GM21619 (cell line): ENCODE measurements at regions not wholly inside any gene's neighbourhood (a gene's known extent, or its start where the extent isn't known, plus 50 kb on each side); places are given as distances from the start of the nearest gene placed in this dataset.
"Not testable (repeated sequence)": the region's sequence is repeated elsewhere in the genome, so short reads cannot be mapped to it uniquely, and the experiment has no call there.

Experiments
- ATAC-seq: cut with Tn5 transposase; IDR thresholded peaks from one replicate; pipeline ENCODE4 v1.9.1; 2021; ENCODE audit not compliant: unreplicated experiment

DNA sequence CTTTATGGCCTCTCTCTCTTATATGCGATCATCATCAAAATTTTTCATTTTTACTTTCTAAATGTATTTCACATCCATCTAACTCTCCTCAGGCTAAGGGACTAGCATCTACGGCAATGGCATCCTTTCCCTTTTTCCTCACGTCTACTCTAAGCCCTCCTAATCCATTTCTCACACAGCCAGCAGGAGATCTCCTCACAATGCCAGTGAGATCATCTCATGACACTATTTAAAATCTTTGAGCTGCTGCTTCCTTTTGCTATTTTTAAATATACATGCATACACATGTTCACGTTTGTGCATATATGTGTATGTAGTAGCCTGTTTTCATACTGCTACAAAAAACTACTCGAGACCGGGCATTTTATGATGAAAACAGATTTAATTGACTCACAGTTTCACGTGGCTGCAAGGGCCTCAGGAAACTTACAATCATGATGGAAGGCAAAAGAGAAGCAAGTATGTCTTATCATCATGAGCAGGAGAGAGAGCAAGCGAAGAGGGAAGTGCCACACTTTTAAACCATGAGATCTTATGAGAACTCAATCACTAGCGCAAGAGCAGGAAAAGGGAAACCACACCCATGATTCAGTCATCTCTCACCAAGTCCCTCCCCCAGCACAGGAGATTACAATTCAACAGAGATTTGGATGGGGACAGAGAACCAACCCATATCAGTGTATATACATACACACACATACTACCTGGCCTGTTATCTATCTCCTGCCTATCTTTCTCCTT is 599.2 kb upstream of the ROBO1 start:
- ATAC-seq: no peak

DNA sequence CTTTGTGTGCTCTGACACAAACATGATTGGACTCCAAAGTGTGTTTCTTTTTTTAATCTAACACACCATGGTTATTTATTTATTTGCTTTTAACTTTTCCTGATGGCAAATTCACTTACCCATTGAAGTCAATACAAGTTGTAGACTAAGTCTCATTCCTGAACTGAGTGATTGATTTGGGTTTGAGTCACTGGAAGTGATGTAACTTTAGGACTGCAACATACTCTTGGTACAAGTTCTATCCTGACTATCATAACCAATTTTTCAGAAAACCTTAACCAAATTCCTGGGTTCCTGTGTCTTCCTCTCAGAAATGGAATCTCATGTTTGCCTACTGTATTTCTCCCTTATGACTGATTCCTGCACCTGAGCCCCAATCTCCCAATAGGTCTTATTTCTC is 590.0 kb upstream of the ROBO1 start:
- no peak for ATAC-seq

DNA sequence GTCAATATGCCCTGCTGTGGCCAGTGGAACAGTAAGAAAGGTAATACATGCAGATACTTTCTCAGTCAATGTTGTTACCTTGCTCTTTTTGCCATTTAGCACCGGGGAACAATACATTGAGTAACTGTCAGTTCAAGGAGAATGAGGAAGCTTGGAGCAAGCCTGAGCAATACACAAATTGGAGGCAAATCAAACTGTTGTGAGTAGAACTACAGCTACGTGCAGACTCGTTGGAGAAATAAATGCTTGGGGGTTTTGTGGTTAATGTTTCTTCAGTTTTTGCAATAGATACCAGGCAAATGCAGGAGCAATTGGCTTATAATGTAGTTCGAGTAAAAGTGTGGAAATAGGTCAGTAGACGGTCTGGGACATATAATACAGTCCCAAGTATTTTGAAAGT is 587.3 kb upstream of the ROBO1 start:
- ATAC-seq: no peak

DNA sequence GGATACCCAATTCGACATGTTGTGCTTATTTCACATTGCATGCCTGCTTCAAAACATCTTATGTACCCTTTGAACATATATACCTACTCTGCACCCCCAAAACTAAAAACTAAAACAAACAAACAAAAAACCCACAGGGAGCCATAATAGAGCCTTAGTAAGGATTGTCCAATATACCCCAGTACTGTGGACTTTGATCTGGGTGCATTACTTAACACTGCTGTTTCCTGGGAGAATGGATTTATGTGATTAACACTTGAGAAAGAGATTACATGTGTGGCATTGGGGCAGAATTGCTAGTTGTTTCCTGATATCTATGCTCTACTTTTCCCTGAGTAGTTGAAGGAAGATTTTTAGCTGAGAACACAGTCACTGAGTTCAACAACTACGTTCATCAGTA is 583.4 kb upstream of the ROBO1 start:
- no peak for ATAC-seq

DNA sequence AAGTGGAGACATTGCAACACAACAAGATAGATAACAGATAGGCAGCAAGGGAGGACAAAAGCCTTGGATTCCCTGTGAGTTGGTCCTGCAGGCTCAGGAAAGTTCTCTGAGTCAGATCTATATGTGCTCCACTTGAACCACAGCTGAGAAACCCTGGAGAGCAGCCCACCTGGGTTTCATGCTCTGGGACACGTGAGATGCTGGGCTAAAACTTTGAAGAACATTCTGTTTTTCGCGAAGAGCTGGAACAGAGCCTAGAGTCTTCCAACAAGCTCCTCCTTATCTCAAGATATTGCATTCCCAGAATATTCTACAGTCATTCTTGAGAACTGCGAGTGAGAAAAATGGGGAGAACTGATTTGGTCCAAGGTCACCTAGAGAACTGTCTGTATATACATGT is 583.0 kb upstream of the ROBO1 start:
- ATAC-seq: no peak

DNA sequence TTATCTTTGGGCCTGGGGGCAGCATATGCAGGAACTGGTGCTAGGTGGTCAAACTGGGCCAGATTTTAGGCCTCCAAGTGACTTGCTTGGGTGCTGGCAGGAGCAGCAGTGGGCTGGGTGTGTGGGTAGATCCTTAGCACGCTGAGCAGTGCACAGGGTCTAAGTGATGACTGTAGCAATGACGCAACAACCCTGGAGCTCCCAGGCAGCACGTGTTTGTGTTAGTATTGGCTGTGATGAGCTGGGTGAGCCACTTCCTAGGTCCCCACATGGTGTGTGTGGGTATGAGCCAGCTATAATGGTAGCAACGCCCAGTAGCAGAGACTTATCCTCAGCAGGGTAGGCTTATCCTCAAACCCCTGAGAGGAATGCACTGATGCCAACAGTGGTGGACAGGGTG is 570.6 kb upstream of the ROBO1 start:
- ATAC-seq: no peak

DNA sequence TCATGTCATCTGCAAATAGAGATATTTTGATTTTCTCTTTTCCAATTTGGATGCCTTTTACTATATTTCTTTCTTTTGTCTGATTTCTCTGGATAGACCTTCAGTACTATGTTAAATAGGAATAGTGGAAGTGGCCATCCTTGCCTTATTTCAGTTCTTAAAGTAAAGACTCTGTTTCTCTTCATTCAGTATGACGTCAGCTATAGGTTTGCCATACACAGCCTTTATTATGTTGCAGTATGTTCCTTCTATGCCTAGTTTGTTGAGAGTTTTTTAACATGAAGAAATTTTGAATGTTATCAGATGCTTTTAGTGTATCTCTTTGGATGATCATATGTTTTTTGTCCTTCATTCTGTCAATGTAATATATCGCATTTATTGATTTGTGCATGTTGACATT is 566.7 kb upstream of the ROBO1 start:
- ATAC-seq: no peak

DNA sequence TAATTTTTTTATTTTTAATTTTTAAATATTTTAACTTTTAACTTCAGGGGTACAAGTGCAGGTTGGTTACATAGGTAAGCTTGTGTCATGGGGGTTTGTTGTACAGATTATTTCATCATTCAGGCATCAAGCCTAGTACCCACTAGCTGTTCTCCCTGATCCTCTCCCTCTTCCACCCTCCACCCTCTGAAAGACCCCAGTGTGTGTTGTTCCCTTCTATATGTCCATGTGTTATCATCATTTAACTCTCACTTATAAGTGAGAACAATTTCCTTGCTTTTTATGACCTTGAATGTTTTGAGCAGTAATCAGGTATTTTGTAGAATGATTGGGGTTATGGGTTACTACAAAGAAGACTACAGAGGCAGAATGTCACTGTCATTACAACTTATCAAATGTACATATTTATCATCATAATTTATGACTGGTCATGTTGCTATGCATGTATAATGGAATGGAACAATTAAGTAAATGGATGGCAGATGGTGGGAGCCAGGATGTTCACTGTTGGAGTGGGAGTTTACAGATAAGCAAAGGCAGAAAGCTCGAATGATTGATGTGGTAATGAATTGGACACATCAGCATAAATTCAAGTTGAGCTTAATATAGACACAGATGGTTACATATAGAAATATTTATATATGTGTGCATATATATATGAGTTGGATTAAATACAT is 563.8 kb upstream of the ROBO1 start:
- no peak for ATAC-seq

DNA sequence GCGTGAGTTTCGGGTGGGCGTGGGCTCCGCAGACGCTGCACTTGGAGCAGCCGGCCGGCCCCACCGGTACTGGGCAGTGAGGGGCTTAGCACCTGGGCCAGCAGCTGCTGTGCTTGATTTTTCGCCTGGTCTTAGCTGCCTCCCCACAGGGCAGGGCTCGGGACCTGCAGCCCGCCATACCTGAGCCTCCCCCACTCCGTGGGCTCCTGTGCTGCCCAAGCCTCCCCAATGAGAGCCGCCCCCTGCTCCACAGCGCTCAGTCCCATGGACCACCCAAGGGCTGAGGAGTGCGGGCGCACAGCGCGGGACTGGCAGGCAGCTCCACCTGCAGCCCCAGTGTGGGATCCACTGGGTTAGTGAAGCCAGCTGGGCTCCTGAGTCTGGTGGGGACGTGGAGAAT is 546.7 kb upstream of the ROBO1 start:
- not testable (repeated sequence) for ATAC-seq

DNA sequence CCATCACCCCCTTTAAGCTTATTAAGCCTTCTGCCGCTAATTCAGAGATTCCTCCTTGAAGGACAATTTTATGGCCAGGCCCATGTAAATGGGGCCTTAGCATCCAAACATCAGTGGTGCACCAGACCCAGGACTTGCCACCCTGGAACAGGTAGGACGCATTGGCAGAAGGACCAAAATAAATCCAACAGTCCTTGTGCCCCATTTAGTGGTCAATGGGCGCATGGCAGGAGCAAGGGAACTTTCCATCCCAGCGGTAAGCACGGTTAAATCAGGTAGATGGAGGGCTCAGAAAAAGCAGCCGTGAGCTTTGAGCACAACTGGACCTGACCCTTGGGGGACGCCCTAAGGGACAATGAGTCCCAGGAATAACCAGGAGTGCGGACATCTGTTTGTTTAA is 540.8 kb upstream of the ROBO1 start:
- ATAC-seq: no peak

DNA sequence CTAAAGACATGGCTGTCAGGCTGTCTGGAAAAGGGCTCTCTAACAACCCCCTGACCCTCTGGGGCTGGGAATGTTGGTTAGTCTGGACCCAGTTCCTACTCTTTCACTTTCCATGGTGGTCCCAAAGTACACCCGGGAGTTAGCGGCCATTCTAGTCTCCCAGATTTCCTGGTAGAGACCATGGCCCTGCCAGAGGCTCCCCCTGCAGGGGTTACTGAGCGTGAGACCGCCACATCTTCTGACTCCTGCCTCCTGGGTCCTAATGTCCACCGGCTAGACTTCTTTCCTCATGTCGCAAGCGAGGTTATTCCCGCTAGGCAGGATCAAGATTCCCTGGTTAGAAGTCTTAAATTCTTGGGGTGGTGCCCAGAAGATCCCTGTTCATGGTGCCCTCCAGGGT is 540.0 kb upstream of the ROBO1 start:
- no peak for ATAC-seq

DNA sequence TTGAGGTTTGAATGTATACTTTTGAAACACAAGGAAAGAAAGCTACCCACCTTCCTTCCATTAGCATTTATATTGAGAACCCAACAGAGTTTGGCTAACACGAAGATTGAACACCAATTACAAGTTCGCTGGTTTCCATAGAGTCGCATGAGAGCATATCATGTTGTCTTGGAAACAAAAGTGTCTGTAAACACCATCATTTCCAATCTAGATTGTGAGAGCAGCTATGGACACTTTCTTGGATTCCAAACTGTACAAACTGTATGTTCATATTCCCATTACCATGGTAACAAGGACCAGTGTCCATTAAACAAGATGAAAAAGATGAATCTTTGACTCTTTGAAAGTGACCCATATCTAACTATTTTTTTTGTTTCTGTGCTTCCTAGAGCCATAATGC is 529.9 kb upstream of the ROBO1 start:
- no peak for ATAC-seq

DNA sequence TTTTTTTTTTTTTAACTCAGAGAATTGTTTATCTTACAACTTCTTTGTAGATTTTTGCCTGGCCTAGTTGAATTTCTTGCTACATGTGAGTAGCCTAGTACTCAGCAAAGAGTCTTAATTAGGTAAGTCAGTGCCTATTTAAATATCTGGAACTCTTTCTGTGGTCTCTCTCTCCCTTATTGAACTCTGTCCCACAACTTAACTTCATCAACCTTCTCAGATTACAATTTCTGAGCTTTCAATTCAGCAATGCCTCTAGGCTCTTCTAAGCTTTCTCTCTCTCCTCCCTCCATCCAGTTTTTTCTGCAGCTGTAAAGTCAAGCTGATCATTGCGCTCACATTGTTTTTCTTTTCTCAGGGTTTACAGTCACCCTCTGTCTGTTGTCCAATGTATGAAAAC is 517.6 kb upstream of the ROBO1 start:
- ATAC-seq: no peak

DNA sequence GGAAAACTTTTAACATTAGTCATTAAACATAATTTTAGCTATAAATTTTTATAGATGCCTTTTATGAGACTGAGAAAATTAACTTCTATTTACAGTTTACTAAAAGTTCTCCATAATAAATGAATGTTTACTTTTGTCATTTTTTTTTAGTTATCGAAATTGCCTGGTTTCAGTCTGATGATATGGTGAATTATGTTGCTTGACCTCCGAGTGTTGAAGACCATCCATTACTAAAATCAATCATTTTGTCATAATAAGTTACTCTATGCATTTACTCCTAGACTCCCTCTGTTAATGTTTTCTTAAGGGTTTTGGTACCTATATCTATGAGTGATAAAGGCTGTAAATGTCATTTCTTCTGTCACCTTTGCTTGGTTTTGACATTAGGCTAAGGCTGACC is 516.0 kb upstream of the ROBO1 start:
- ATAC-seq: no peak

DNA sequence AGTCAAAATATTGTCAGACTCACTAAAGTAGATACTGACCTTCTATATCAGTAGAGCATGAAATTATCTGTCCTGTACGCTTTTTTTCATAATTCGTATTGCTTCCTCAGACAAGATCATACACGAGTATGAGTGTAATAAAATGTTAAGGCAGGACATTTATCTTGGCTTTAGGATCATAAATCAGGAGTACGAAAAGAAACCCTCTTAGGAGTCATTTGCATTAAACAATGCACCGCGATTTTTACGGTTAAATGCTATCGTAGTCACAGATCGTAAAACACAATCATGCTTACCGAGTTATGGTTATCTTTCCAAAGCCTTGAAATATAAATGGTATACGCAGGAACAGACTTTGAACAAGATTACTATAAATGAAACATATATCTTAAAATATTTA is 510.3 kb upstream of the ROBO1 start:
- no peak for ATAC-seq

DNA sequence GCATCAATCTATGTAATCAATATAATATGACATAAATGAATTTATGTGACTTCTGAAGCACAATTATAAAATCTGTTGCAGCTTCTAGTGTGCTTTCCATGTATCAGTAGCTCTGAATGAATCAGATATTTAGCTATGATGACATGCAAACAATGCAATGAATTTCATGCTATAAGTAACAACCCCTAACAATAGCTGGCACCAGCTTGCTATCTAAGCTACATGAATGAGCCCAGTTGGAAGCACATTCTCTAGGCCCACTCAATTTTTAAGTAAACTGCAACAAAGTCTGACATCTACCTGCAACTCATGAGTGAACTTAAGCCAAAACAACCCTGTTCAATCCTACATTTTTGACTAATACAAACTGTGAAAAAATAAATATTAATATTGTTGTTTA is 507.3 kb upstream of the ROBO1 start:
- ATAC-seq: no peak

DNA sequence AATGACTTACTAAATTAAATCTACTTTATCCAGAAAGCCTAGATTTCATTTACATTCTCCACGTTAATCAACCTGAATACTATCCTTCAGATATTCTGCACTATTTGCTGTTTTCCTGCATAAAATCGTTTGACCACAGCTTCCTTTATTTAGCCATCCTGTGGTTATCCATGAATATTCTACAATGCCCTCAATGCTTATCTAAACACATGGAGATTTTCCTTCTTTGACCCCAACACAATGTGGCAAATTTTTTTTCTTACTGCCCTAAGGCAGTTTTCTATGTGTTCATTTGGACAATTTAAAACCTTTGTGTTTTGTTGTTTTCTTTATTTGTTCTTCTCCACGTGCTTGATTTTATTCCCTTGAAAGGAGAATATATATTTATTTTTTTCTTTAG is 495.5 kb upstream of the ROBO1 start:
- ATAC-seq: no peak

DNA sequence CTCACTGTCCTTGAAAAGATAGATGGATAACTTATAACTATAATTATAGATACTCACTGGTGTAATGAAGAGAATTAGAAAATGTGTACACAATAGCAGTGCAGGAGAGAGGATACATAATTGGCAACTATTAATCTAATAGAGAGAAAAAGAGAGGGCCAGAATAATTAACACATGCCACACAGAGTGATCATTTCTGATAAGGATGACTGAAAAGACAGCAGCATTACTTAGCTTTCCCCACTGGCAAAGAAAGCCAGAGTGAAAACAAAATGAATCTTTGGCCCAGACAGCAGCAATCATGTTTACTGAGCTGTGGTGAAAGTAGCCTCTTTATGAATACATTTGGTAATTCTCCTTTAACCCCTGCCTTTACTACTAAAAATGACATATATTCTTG is 493.3 kb upstream of the ROBO1 start:
- ATAC-seq: no peak

DNA sequence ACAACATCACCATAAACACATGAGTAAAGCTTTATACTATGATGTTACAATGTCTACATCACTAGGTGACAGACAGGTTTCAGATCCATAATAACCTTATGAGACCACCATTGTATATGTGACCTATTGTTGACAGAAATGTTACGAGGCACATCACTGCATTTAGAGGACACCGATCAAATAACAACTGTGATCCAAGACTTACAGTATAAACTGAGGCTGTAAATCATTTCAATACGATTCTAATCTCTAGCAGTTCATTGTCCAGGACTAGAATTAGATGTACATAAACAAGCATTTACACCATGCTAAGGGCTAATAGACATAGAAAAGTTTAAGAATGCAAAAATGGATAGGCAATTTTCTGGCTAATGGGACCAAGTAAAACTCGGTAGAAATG is 491.9 kb upstream of the ROBO1 start:
- no peak for ATAC-seq

DNA sequence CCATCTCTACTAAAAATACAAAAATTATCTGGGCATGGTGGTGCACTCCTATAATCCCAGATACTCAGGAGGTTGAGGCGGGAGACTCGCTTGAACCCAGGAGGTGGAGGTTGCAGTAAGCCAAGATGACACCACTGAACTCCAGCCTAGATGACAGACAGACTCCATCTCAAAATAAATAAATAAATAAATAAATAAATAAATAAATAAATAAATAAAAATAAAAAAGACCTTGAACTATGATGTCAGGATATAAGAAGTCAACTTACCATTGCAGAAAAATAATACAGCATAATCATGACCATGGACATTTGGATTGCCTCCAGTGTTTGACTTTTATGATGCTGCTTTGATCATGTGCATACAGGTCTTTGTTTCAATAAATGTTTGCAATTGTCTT is 484.3 kb upstream of the ROBO1 start:
- no peak for ATAC-seq

DNA sequence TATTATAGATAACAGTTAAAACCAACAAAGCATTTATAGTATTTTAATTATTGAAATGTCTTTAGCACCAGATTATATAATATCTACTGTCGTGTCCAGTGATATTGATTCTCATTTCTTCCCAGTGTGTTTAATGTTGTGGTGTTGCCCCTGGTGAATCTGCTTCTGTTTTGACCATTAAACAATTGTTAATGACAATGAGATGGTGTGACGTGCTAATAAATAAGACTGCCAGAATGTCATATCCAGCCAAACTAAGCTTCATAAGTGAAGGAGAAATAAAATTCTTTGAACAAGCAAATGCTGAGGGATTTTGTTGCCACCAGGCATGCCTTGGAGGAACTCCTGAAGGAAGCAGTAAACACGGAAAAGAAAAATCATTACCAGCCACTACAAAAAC is 480.0 kb upstream of the ROBO1 start:
- ATAC-seq: no peak

DNA sequence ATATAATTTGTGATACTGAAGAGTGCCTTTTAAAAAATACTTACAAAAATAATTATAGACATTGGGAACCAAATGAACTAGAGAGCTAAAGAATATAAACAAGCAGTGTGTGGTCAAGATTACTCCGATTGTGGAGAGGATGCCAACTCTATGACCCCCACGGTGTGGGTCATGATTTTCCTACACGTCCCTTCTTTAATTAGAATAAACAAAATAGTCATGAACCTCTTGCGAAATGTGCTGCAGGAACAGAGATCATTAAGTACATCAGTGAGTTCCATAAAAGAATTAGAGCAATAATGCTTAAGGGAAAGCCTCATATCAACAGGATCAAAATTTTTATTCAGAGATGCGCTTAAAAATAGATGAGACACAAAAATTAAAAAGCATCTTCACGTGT is 476.6 kb upstream of the ROBO1 start:
- ATAC-seq: no peak

DNA sequence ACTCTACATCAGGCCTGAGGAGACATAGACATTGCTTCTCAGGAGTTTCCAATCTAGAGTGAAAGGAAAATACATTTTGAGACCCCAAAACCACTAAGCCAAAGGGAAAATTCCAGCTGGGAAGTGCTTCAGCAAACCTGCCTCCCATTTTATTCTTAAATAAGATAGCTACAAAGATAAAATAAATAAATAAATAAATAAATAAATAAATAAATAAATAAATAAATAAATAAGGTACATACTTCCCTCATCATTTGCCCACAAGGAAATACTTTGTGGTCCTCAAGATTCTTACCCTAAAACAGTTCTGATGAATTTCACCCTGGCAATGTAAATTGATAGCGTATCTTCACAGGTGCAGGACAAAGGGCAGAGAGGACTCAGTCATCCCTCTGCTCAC is 474.0 kb upstream of the ROBO1 start:
- no peak for ATAC-seq
